Upper lobe of left lung (tissue), 6 donors: ENCODE measurements at regions not wholly inside any gene's neighbourhood (a gene's known extent, or its start where the extent isn't known, plus 50 kb on each side); places are given as distances from the start of the nearest gene placed in this dataset.

ENCODE experiments used
- ATAC-seq, 2 donors: fragments of 200-7000 bp; cut with Tn5 transposase; one replicate each; pipeline ENCODE4 v1.9.1; 2022; ENCODE audit warnings: mild to moderate bottlenecking in 2 of 2, moderate library complexity in 2 of 2; ENCODE audit not compliant: low FRiP score in 2 of 2
- DNase-seq, 2 donors: peaks; one replicate each; pipeline ENCODE4 v3.0.0-alpha.2; 2019 to 2020
- H3K27ac ChIP-seq, 4 donors: fragments of 200-600 bp; sonication (generic); one replicate each; pipeline ENCODE4 v1.5.1; 2016 to 2019
- H3K27me3 ChIP-seq, 4 donors: fragments of 200-600 bp; sonication (generic); one replicate each; pipeline ENCODE4 v1.5.1; 2017 to 2019
- H3K36me3 ChIP-seq, 4 donors: fragments of 200-600 bp; sonication (generic); one replicate each; pipeline ENCODE4 v1.5.1; 2016 to 2019
- H3K4me1 ChIP-seq, 4 donors: fragments of 200-600 bp; sonication (generic); one replicate each; pipeline ENCODE4 v1.5.1; 2018 to 2019
- H3K4me3 ChIP-seq, 4 donors: fragments of 200-600 bp; sonication (generic); one replicate each; pipeline ENCODE4 v1.5.1; 2017 to 2019; ENCODE audit warnings: mild to moderate bottlenecking in 2 of 4, moderate library complexity in 1 of 4
- H3K9me3 ChIP-seq, 4 donors: fragments of 200-600 bp; sonication (generic); one replicate each; pipeline ENCODE4 v1.5.1; 2018 to 2019
- CTCF ChIP-seq, 6 experiments: fragments of 450-650 bp in 4 of 6; fragments of 200-600 bp in 2 of 6; sonication (generic) in 2 of 6; IDR thresholded peaks; one replicate each; pipeline ENCODE4 v1.5.1; 2016 to 2019; ENCODE audit warnings: antibody characterized with exemption in 6 of 6
- EP300 ChIP-seq, 4 donors: sonication (generic); formaldehyde crosslinking; IDR thresholded peaks; one replicate each; pipeline ENCODE4 v1.5.1; 2017; ENCODE audit warnings: antibody characterized with exemption in 4 of 4, control low read depth in 2 of 4
- POLR2A ChIP-seq, 4 donors: fragments of 450-650 bp; IDR thresholded peaks; one replicate each; pipeline ENCODE4 v1.5.1; 2016 to 2017; ENCODE audit warnings: antibody characterized with exemption in 4 of 4, mild to moderate bottlenecking in 2 of 4
- POLR2AphosphoS5 ChIP-seq, 2 donors: sonication (generic); formaldehyde crosslinking; IDR thresholded peaks; one replicate each; pipeline ENCODE4 v1.5.1; 2017; ENCODE audit warnings: antibody characterized with exemption in 2 of 2
- WGBS, 2 donors: methylation state at CpG; one replicate each; pipeline ENCODE4 v1.1.5; 2017 to 2018; 5-methylcytosine and 5-hydroxymethylcytosine counted together
- donor health status: DM: no; HTN: no; CAD: no; lungs with moderate emphysema.
- donor health status: DM: no; HTN: yes; CAD: no; lungs with severe emphysema.

GRCh38 chr3:124174476-124174875 is 182.6 kb upstream of the ROPN1 start:
- ATAC-seq (no peak), DNase-seq (no peak)
- H3K36me3 ChIP-seq = no peaks in the 10 kb centered on the region
- no peaks in the 10 kb centered on the region for H3K27me3 ChIP-seq
- H3K4me1 ChIP-seq = no peaks in the 10 kb centered on the region
- TF ChIP-seq POLR2AphosphoS5 (IDR thresholded peaks at IDR 0.05) = no peak
- no peak for TF ChIP-seq CTCF (IDR thresholded peaks at IDR 0.05)
- TF ChIP-seq POLR2A (IDR thresholded peaks at IDR 0.05) = no peak
- no peak for TF ChIP-seq EP300 (IDR thresholded peaks at IDR 0.05)
- H3K4me3 ChIP-seq = no peak overlapping the region
- no peaks in the 10 kb centered on the region for H3K9me3 ChIP-seq
- 48 to 49% methylated on average over 3 of the region's 3 CpGs for WGBS, 2 donors
- no peak overlapping the region for H3K27ac ChIP-seq

- no peaks in the 10 kb centered on the region for H3K36me3 ChIP-seq
- DNase-seq (peak in 1 of 2 donors; percentile 54), ATAC-seq (no peak)
- no peak overlapping the region for H3K27ac ChIP-seq
- no peak overlapping the region for H3K4me3 ChIP-seq
- H3K27me3 ChIP-seq = no peaks in the 10 kb centered on the region
- no peak for TF ChIP-seq EP300 (IDR thresholded peaks at IDR 0.05)
- no peaks in the 10 kb centered on the region for H3K9me3 ChIP-seq
- H3K4me1 ChIP-seq = no peaks in the 10 kb centered on the region
- 87 to 93% methylated on average over 27 of the region's 27 CpGs for WGBS, 2 donors
Measured at GRCh38 chr3:124174910-124175874, 183.3 kb upstream of the ROPN1 start.

- no peak overlapping the region for H3K4me3 ChIP-seq
- no peaks in the 10 kb centered on the region for H3K4me1 ChIP-seq
- DNase-seq (no peak), ATAC-seq (no peak)
- H3K27ac ChIP-seq = no peak overlapping the region
- no peaks in the 10 kb centered on the region for H3K36me3 ChIP-seq
- TF ChIP-seq CTCF (IDR thresholded peaks at IDR 0.05) (no peak), POLR2AphosphoS5 (IDR thresholded peaks at IDR 0.05) (no peak), EP300 (IDR thresholded peaks at IDR 0.05) (no peak), POLR2A (IDR thresholded peaks at IDR 0.05) (no peak)
- H3K27me3 ChIP-seq = no peaks in the 10 kb centered on the region
- WGBS, 2 donors = 71 to 91% methylated on average over 2 of the region's 2 CpGs
- H3K9me3 ChIP-seq = no peaks in the 10 kb centered on the region
Measured at GRCh38 chr3:124177071-124177470, 185.1 kb upstream of the ROPN1 start.

- TF ChIP-seq EP300 (IDR thresholded peaks at IDR 0.05) (no peak), CTCF (IDR thresholded peaks at IDR 0.05) (no peak), POLR2AphosphoS5 (IDR thresholded peaks at IDR 0.05) (no peak), POLR2A (IDR thresholded peaks at IDR 0.05) (no peak)
- 89 to 96% methylated on average over 3 of the region's 3 CpGs for WGBS, 2 donors
Measured at GRCh38 chr3:124178531-124178930, 186.6 kb upstream of the ROPN1 start.

GRCh38 chr3:124200407-124200806 is 208.5 kb upstream of the ROPN1 start:
- Histone ChIP-seq H3K4me1 (peaks cover 0 to 7% (median 3%) of the 10 kb centered on the region in 4 donors), H3K9me3 (no peaks in the 10 kb centered on the region), H3K36me3 (no peaks in the 10 kb centered on the region), H3K4me3 (no peak overlapping the region), H3K27me3 (no peaks in the 10 kb centered on the region), H3K27ac (no peak overlapping the region)
- no peak for ATAC-seq
- TF ChIP-seq EP300 (IDR thresholded peaks at IDR 0.05) = no peak
- TF ChIP-seq CTCF (IDR thresholded peaks at IDR 0.05) = no peak
- no peak for TF ChIP-seq POLR2AphosphoS5 (IDR thresholded peaks at IDR 0.05)
- no peak for TF ChIP-seq POLR2A (IDR thresholded peaks at IDR 0.05)
- WGBS, 2 donors = 91 to 95% methylated on average over 2 of the region's 2 CpGs
- DNase-seq = no peak

More at GRCh38 chr3:124178531-124178930, 186.6 kb upstream of the ROPN1 start:
- Histone ChIP-seq H3K36me3 (no peaks in the 10 kb centered on the region), H3K9me3 (no peaks in the 10 kb centered on the region), H3K4me1 (no peaks in the 10 kb centered on the region), H3K27ac (no peak overlapping the region), H3K4me3 (no peak overlapping the region), H3K27me3 (no peaks in the 10 kb centered on the region)
- DNase-seq = no peak
- no peak for ATAC-seq
